Liver (tissue), 8 donors: ENCODE measurements at regions not wholly inside any gene's neighbourhood (a gene's known extent, or its start where the extent isn't known, plus 50 kb on each side); places are given as distances from the start of the nearest gene placed in this dataset.

Experiments
- DNase-seq: peaks from one replicate; pipeline ENCODE4 v3.0.0-alpha.2; 2017; ENCODE audit warnings: low spot score
- H3K27ac ChIP-seq, 2 donors: one replicate each; pipeline ENCODE4 v1.7.0; 2013; ENCODE audit warnings: inconsistent platforms in 2 of 2, low read length in 2 of 2, control low read depth in 1 of 2, low read depth in 1 of 2, mild to moderate bottlenecking in 1 of 2
- H3K27me3 ChIP-seq, 4 donors: one replicate each; pipeline versions ENCODE4 v1.6.1 to v1.7.0; 2013; ENCODE audit warnings: low read length in 3 of 4, inconsistent platforms in 1 of 4, mild to moderate bottlenecking in 1 of 4, moderate library complexity in 1 of 4; ENCODE audit not compliant: control insufficient read depth in 4 of 4, insufficient read depth in 4 of 4
- H3K36me3 ChIP-seq, 4 donors: one replicate each; pipeline versions ENCODE4 v1.6.1 to v1.7.0; 2013; ENCODE audit warnings: low read length in 3 of 4, mild to moderate bottlenecking in 3 of 4, low read depth in 1 of 4, moderate library complexity in 1 of 4; ENCODE audit not compliant: control insufficient read depth in 4 of 4, insufficient read depth in 3 of 4
- H3K4me1 ChIP-seq, 4 donors: one replicate each; pipeline versions ENCODE4 v1.6.1 to v1.7.0; 2013; ENCODE audit warnings: low read length in 3 of 4, mild to moderate bottlenecking in 3 of 4, moderate library complexity in 1 of 4; ENCODE audit not compliant: control insufficient read depth in 4 of 4, insufficient read depth in 4 of 4
- H3K4me3 ChIP-seq, 3 donors: one replicate each; pipeline versions ENCODE4 v1.6.1 to v1.7.0; 2013; ENCODE audit warnings: low read length in 3 of 3, control low read depth in 1 of 3, low read depth in 1 of 3, mild to moderate bottlenecking in 1 of 3
- H3K9ac ChIP-seq, 2 donors: one replicate each; pipeline ENCODE4 v1.7.0; 2013; ENCODE audit warnings: low read length in 2 of 2, mild to moderate bottlenecking in 2 of 2, moderate library complexity in 2 of 2, control low read depth in 1 of 2, low read depth in 1 of 2
- H3K9me3 ChIP-seq, 4 donors: one replicate each; pipeline versions ENCODE4 v1.6.1 to v1.7.0; 2013; ENCODE audit warnings: low read length in 3 of 4; ENCODE audit not compliant: control insufficient read depth in 4 of 4
- EGR1 ChIP-seq, 2 donors: IDR thresholded peaks; 2 replicates each; pipeline ENCODE4 v1.6.1; 2016 to 2018; ENCODE audit warnings: antibody characterized with exemption in 2 of 2, low read depth in 2 of 2
- FOXA1 ChIP-seq: IDR thresholded peaks from 2 replicates; pipeline ENCODE4 v1.6.1; 2016; ENCODE audit warnings: antibody characterized with exemption
- FOXA2 ChIP-seq: IDR thresholded peaks from 2 replicates; pipeline ENCODE4 v1.6.1; 2016; ENCODE audit warnings: antibody characterized with exemption
- GABPA ChIP-seq, 2 donors: IDR thresholded peaks in 1 of 2; conservative IDR thresholded peaks in 1 of 2; 2 replicates each; pipeline ENCODE4 v1.6.1; 2016; ENCODE audit warnings: antibody characterized with exemption in 2 of 2, mild to moderate bottlenecking in 1 of 2, moderate library complexity in 1 of 2
- HNF4A ChIP-seq, 2 donors: conservative IDR thresholded peaks; 2 replicates each; pipeline ENCODE4 v1.6.1; 2016; ENCODE audit warnings: antibody characterized with exemption in 2 of 2, mild to moderate bottlenecking in 2 of 2
- HNF4G ChIP-seq: IDR thresholded peaks from 2 replicates; pipeline ENCODE4 v1.6.1; 2016; ENCODE audit warnings: antibody characterized with exemption
- JUND ChIP-seq, 2 donors: IDR thresholded peaks; 2 replicates each; pipeline ENCODE4 v1.6.1; 2016; ENCODE audit warnings: antibody characterized with exemption in 2 of 2
- NR2F2 ChIP-seq: IDR thresholded peaks from 2 replicates; pipeline ENCODE4 v1.6.1; 2016; ENCODE audit warnings: antibody characterized with exemption
- RAD21 ChIP-seq, 2 donors: IDR thresholded peaks; 2 replicates each; pipeline ENCODE4 v1.6.1; 2016; ENCODE audit warnings: antibody characterized with exemption in 2 of 2, mild to moderate bottlenecking in 2 of 2
- RXRA ChIP-seq, 2 donors: IDR thresholded peaks; 2 replicates each; pipeline ENCODE4 v1.6.1; 2017 to 2018; ENCODE audit warnings: antibody characterized with exemption in 2 of 2, mild to moderate bottlenecking in 1 of 2
- SP1 ChIP-seq: IDR thresholded peaks from 2 replicates; pipeline ENCODE4 v1.6.1; 2018; ENCODE audit warnings: antibody characterized with exemption, mild to moderate bottlenecking
- TAF1 ChIP-seq: conservative IDR thresholded peaks from 2 replicates; pipeline ENCODE4 v1.6.1; 2016; ENCODE audit warnings: antibody characterized with exemption, mild to moderate bottlenecking
- YY1 ChIP-seq: IDR thresholded peaks from 2 replicates; pipeline ENCODE4 v1.6.1; 2016; ENCODE audit warnings: antibody characterized with exemption, mild to moderate bottlenecking
- WGBS: extraction: QIAGEN DNeasy Blood & Tissue Kit; methylation state at CpG from one replicate; pipeline ENCODE4 v1.1.7; 2013; 5-methylcytosine and 5-hydroxymethylcytosine counted together
- TF ChIP-seq, protein P1 (sequence below): IDR thresholded peaks from 2 replicates; pipeline ENCODE4 v1.6.1; 2016; ENCODE audit warnings: antibody characterized with exemption
- TF ChIP-seq, protein P2 (sequence below): fragments of 150-350 bp; IDR thresholded peaks from 2 replicates; pipeline ENCODE4 v1.5.1; 2017; ENCODE audit warnings: improper control_type of control experiment, low read depth, low read length; ENCODE audit not compliant: missing input control
- TF ChIP-seq, protein P3 (sequence below): IDR thresholded peaks from 2 replicates; pipeline ENCODE4 v1.6.1; 2016; ENCODE audit warnings: antibody characterized with exemption
- TF ChIP-seq, protein P4 (sequence below): IDR thresholded peaks from 2 replicates; pipeline ENCODE4 v1.6.1; 2016; ENCODE audit warnings: antibody characterized with exemption, mild to moderate bottlenecking
- TF ChIP-seq, protein P5 (sequence below): IDR thresholded peaks from 2 replicates; pipeline ENCODE4 v1.6.1; 2016; ENCODE audit warnings: antibody characterized with exemption
- donor health status: healthy.
- donor health status: healthy.
- donor health status: healthy.
- donor health status: healthy.
- donor health status: healthy.

DNA sequence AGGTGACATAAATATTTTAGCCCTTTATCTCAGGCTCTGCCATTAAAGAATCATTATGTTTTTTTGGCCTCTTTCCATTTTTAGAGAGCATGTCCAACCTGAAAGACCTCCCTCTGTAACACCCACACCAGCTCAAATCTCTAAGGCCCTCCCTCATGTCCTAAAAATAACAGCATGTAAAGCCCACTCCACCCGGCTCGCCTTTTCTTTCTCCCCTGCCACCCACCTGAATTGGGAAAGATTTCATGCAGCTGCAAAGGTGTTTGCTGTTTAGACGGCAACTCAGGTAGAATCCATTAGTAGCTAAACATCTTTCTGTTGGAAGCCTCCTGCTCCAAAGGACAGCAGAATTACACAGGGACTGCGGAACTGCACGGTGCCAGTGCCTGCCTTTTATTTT, 79.9 kb downstream of the DMRTA2 start:
- Histone ChIP-seq H3K27me3 (no peaks in the 10 kb centered on the region), H3K4me3 (no peak overlapping the region), H3K36me3 (no peaks in the 10 kb centered on the region), H3K9me3 (peaks cover 0 to 5% (median 1%) of the 10 kb centered on the region in 4 donors), H3K9ac (no peak overlapping the region), H3K4me1 (no peaks in the 10 kb centered on the region), H3K27ac (no peak overlapping the region)
- TF ChIP-seq YY1 = no peak
- no peak for TF ChIP-seq TAF1
- no peak for TF ChIP-seq HNF4G
- no peak for TF ChIP-seq SP1
- no peak for TF ChIP-seq JUND (IDR thresholded peaks at IDR 0.05)
- TF ChIP-seq, protein P1, sequence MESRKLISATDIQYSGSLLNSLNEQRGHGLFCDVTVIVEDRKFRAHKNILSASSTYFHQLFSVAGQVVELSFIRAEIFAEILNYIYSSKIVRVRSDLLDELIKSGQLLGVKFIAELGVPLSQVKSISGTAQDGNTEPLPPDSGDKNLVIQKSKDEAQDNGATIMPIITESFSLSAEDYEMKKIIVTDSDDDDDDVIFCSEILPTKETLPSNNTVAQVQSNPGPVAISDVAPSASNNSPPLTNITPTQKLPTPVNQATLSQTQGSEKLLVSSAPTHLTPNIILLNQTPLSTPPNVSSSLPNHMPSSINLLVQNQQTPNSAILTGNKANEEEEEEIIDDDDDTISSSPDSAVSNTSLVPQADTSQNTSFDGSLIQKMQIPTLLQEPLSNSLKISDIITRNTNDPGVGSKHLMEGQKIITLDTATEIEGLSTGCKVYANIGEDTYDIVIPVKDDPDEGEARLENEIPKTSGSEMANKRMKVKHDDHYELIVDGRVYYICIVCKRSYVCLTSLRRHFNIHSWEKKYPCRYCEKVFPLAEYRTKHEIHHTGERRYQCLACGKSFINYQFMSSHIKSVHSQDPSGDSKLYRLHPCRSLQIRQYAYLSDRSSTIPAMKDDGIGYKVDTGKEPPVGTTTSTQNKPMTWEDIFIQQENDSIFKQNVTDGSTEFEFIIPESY = no peak
- TF ChIP-seq RXRA (IDR thresholded peaks at IDR 0.05) = no peak
- no peak for TF ChIP-seq FOXA2
- no peak for TF ChIP-seq RAD21 (IDR thresholded peaks at IDR 0.05)
- TF ChIP-seq NR2F2 = no peak
- TF ChIP-seq, protein P2, sequence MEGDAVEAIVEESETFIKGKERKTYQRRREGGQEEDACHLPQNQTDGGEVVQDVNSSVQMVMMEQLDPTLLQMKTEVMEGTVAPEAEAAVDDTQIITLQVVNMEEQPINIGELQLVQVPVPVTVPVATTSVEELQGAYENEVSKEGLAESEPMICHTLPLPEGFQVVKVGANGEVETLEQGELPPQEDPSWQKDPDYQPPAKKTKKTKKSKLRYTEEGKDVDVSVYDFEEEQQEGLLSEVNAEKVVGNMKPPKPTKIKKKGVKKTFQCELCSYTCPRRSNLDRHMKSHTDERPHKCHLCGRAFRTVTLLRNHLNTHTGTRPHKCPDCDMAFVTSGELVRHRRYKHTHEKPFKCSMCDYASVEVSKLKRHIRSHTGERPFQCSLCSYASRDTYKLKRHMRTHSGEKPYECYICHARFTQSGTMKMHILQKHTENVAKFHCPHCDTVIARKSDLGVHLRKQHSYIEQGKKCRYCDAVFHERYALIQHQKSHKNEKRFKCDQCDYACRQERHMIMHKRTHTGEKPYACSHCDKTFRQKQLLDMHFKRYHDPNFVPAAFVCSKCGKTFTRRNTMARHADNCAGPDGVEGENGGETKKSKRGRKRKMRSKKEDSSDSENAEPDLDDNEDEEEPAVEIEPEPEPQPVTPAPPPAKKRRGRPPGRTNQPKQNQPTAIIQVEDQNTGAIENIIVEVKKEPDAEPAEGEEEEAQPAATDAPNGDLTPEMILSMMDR = no peak
- TF ChIP-seq, protein P3, sequence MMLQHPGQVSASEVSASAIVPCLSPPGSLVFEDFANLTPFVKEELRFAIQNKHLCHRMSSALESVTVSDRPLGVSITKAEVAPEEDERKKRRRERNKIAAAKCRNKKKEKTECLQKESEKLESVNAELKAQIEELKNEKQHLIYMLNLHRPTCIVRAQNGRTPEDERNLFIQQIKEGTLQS = no peak
- TF ChIP-seq, protein P4, sequence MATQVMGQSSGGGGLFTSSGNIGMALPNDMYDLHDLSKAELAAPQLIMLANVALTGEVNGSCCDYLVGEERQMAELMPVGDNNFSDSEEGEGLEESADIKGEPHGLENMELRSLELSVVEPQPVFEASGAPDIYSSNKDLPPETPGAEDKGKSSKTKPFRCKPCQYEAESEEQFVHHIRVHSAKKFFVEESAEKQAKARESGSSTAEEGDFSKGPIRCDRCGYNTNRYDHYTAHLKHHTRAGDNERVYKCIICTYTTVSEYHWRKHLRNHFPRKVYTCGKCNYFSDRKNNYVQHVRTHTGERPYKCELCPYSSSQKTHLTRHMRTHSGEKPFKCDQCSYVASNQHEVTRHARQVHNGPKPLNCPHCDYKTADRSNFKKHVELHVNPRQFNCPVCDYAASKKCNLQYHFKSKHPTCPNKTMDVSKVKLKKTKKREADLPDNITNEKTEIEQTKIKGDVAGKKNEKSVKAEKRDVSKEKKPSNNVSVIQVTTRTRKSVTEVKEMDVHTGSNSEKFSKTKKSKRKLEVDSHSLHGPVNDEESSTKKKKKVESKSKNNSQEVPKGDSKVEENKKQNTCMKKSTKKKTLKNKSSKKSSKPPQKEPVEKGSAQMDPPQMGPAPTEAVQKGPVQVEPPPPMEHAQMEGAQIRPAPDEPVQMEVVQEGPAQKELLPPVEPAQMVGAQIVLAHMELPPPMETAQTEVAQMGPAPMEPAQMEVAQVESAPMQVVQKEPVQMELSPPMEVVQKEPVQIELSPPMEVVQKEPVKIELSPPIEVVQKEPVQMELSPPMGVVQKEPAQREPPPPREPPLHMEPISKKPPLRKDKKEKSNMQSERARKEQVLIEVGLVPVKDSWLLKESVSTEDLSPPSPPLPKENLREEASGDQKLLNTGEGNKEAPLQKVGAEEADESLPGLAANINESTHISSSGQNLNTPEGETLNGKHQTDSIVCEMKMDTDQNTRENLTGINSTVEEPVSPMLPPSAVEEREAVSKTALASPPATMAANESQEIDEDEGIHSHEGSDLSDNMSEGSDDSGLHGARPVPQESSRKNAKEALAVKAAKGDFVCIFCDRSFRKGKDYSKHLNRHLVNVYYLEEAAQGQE = no peak
- no peak for TF ChIP-seq HNF4A (conservative IDR thresholded peaks at IDR 0.05)
- 62% methylated on average over 5 of the region's 5 CpGs for WGBS
- no peak for DNase-seq

DNA sequence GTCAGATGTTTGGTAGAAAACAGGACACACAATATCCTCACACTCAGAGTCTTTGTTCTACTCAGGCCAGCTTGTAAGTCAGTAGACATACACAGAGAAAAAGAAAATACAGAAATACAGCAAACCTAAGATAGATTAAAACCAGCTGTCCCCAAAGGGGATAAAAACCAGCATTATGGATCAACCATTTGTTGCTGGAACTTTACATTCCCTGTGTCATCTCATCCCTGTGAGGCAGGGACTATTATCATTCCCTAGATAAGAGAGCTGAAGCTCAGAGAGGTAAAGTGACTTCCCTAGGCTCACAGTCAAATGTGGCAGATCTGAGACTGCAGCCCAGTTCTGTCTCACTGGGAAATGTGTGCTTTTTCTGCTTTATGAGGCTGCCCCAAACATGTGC, 80.7 kb downstream of the DMRTA2 start:
- Histone ChIP-seq H3K9ac (no peak overlapping the region), H3K4me3 (no peak overlapping the region), H3K27ac (no peak overlapping the region), H3K36me3 (no peaks in the 10 kb centered on the region), H3K9me3 (peaks cover 0 to 5% (median 1%) of the 10 kb centered on the region in 4 donors), H3K4me1 (no peaks in the 10 kb centered on the region), H3K27me3 (no peaks in the 10 kb centered on the region)
- no peak for DNase-seq
- TF ChIP-seq TAF1 (no peak), EGR1 (IDR thresholded peaks at IDR 0.05; ENCODE audit: low read depth in 2 of 2) (no peak), GABPA (IDR thresholded peaks at IDR 0.05 in 1 of 2, conservative IDR thresholded peaks at IDR 0.05 in 1 of 2) (no peak), RAD21 (IDR thresholded peaks at IDR 0.05) (no peak), YY1 (no peak), SP1 (no peak), RXRA (IDR thresholded peaks at IDR 0.05) (no peak), FOXA2 (no peak), JUND (IDR thresholded peaks at IDR 0.05) (no peak), NR2F2 (no peak), HNF4G (no peak), FOXA1 (no peak), HNF4A (conservative IDR thresholded peaks at IDR 0.05) (no peak)
- TF ChIP-seq, protein P5, sequence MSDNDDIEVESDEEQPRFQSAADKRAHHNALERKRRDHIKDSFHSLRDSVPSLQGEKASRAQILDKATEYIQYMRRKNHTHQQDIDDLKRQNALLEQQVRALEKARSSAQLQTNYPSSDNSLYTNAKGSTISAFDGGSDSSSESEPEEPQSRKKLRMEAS = no peak
- TF ChIP-seq, protein P1 = no peak
- TF ChIP-seq, protein P3 = no peak
- TF ChIP-seq, protein P4 = no peak
